HCEC 1CT (cell line): ENCODE measurements at regions not wholly inside any gene's neighbourhood (a gene's known extent, or its start where the extent isn't known, plus 50 kb on each side); places are given as distances from the start of the nearest gene placed in this dataset.
"Not testable (repeated sequence)": the region's sequence is repeated elsewhere in the genome, so short reads cannot be mapped to it uniquely, and the experiment has no call there.

Source experiments
- DNase-seq: peaks from one replicate; pipeline ENCODE4 v3.0.0-alpha.2; 2017

GRCh38 chr12:97616946-97617345 is 154.3 kb downstream of the RMST start:
- DNase-seq = no peak

GRCh38 chr12:97628962-97629361 is 166.4 kb downstream of the RMST start:
- no peak for DNase-seq

- DNase-seq = no peak
Observed at GRCh38 chr12:97629382-97629781, 166.8 kb downstream of the RMST start.

- DNase-seq = no peak
Observed at GRCh38 chr12:97630356-97630755, 167.8 kb downstream of the RMST start.

GRCh38 chr12:97630875-97631274 is 168.3 kb downstream of the RMST start:
- DNase-seq = no peak

- no peak for DNase-seq
Observed at GRCh38 chr12:97637770-97638169, 175.2 kb downstream of the RMST start.

- DNase-seq = no peak
Observed at GRCh38 chr12:97638739-97639138, 176.1 kb downstream of the RMST start.

GRCh38 chr12:97639702-97640101 is 177.1 kb downstream of the RMST start:
- no peak for DNase-seq

GRCh38 chr12:97640826-97641225 is 178.2 kb downstream of the RMST start:
- no peak for DNase-seq

- DNase-seq = no peak
Observed at GRCh38 chr12:97642911-97643310, 180.3 kb downstream of the RMST start.

- DNase-seq = no peak
Observed at GRCh38 chr12:97643924-97644323, 181.3 kb downstream of the RMST start.

- DNase-seq = no peak
Observed at GRCh38 chr12:97645726-97646125, 183.1 kb downstream of the RMST start.

- DNase-seq = no peak
Observed at GRCh38 chr12:97647142-97647541, 184.5 kb downstream of the RMST start.

- DNase-seq = no peak
Observed at GRCh38 chr12:97650242-97650641, 187.6 kb downstream of the RMST start.

GRCh38 chr12:97656548-97656947 is 193.9 kb downstream of the RMST start:
- DNase-seq = not testable (repeated sequence)

- DNase-seq = no peak
Observed at GRCh38 chr12:97659117-97659880, 196.7 kb downstream of the RMST start.

GRCh38 chr12:97666263-97666662 is 203.7 kb downstream of the RMST start:
- DNase-seq = no peak

GRCh38 chr12:97672870-97673269 is 210.3 kb downstream of the RMST start:
- DNase-seq = no peak

GRCh38 chr12:97680751-97681150 is 218.1 kb downstream of the RMST start:
- no peak for DNase-seq

- no peak for DNase-seq
Observed at GRCh38 chr12:97681612-97682504, 219.3 kb downstream of the RMST start.

GRCh38 chr12:97685360-97685759 is 222.8 kb downstream of the RMST start:
- DNase-seq = no peak

GRCh38 chr12:97701901-97702300 is 239.3 kb downstream of the RMST start:
- DNase-seq = no peak

GRCh38 chr12:97711392-97711791 is 248.8 kb downstream of the RMST start:
- no peak for DNase-seq

GRCh38 chr12:97713270-97713669 is 250.7 kb downstream of the RMST start:
- DNase-seq = no peak
